ENCODE measurements at regions not wholly inside any gene's neighbourhood (a gene's known extent, or its start where the extent isn't known, plus 50 kb on each side); places are given as distances from the start of the nearest gene placed in this dataset.

- Histone ChIP-seq H3K27ac (no peak overlapping the region), H3K9me3 (no peaks in the 10 kb centered on the region), H3K27me3 (no peaks in the 10 kb centered on the region), H3K4me1 (no peaks in the 10 kb centered on the region), H3K36me3 (no peaks in the 10 kb centered on the region), H3K4me3 (no peak overlapping the region)
- intact Hi-C loops (cut with DNase I; ENCODE audit: low total_unique reads): no loop called here
- DNase-seq: no peak
- TF ChIP-seq CTCF (IDR thresholded peaks at IDR 0.05): no peak
Observed at GRCh38 chr5:93294199-93294598, 286.8 kb downstream of the NR2F1-AS1 start.

- DNase-seq: no peak
- Histone ChIP-seq H3K4me1 (no peaks in the 10 kb centered on the region), H3K27me3 (no peaks in the 10 kb centered on the region), H3K4me3 (no peak overlapping the region), H3K36me3 (no peaks in the 10 kb centered on the region), H3K9me3 (peaks cover 3 to 10% (median 9%) of the 10 kb centered on the region in 3 donors), H3K27ac (no peak overlapping the region)
- no peak for TF ChIP-seq CTCF (IDR thresholded peaks at IDR 0.05)
- intact Hi-C loops (cut with DNase I; ENCODE audit: low total_unique reads): no loop called here
Observed at GRCh38 chr5:93289942-93290341, 291.1 kb downstream of the NR2F1-AS1 start.

- H3K36me3 ChIP-seq: no peaks in the 10 kb centered on the region
- H3K4me3 ChIP-seq: no peak overlapping the region
- no peaks in the 10 kb centered on the region for H3K4me1 ChIP-seq
- H3K9me3 ChIP-seq: peaks cover 3 to 10% (median 9%) of the 10 kb centered on the region in 3 donors
- no peak for DNase-seq
- no peaks in the 10 kb centered on the region for H3K27me3 ChIP-seq
- intact Hi-C loops (cut with DNase I; ENCODE audit: low total_unique reads): no loop called here
- no peak for TF ChIP-seq CTCF (IDR thresholded peaks at IDR 0.05)
- no peak overlapping the region for H3K27ac ChIP-seq
Observed at GRCh38 chr5:93285461-93285860, 295.6 kb downstream of the NR2F1-AS1 start.

- Histone ChIP-seq H3K9me3 (peaks cover 3 to 10% (median 9%) of the 10 kb centered on the region in 3 donors), H3K27ac (no peak overlapping the region), H3K36me3 (no peaks in the 10 kb centered on the region), H3K4me1 (peaks cover 0 to 7% (median 2%) of the 10 kb centered on the region in 4 donors), H3K27me3 (no peaks in the 10 kb centered on the region), H3K4me3 (no peak overlapping the region)
- DNase-seq: no peak
- intact Hi-C loops (cut with DNase I; ENCODE audit: low total_unique reads): no loop called here
- TF ChIP-seq CTCF (IDR thresholded peaks at IDR 0.05): no peak
Observed at GRCh38 chr5:93281980-93282772, 298.8 kb downstream of the NR2F1-AS1 start.

GRCh38 chr5:93280518-93280917 lies 300.5 kb downstream of the NR2F1-AS1 start:
- intact Hi-C loops (cut with DNase I; ENCODE audit: low total_unique reads): no loop called here
- no peak overlapping the region for H3K4me3 ChIP-seq

More at GRCh38 chr5:93280518-93280917, 300.5 kb downstream of the NR2F1-AS1 start:
- no peak for DNase-seq
- Histone ChIP-seq H3K4me1 (peaks cover 0 to 7% (median 2%) of the 10 kb centered on the region in 4 donors), H3K36me3 (no peaks in the 10 kb centered on the region), H3K27ac (no peak overlapping the region), H3K27me3 (no peaks in the 10 kb centered on the region), H3K9me3 (no peaks in the 10 kb centered on the region)
- TF ChIP-seq CTCF (IDR thresholded peaks at IDR 0.05): no peak

Data from tibial artery (tissue), 4 donors.